Choroid plexus epithelial cell (primary cell): ENCODE measurements at regions not wholly inside any gene's neighbourhood (a gene's known extent, or its start where the extent isn't known, plus 50 kb on each side); places are given as distances from the start of the nearest gene placed in this dataset.

ENCODE experiments used
- DNase-seq: peaks from one replicate; pipeline ENCODE4 v3.0.0-alpha.2; 2010; ENCODE audit warnings: low read depth
- H3K4me3 ChIP-seq: 2 replicates; pipeline ENCODE4 v1.5.1; 2011; ENCODE audit warnings: low read depth, mild to moderate bottlenecking, control low read depth, low read length, moderate library complexity
- CTCF ChIP-seq: conservative IDR thresholded peaks from 2 replicates; pipeline ENCODE4 v1.5.1; 2011; ENCODE audit warnings: low read depth, mild to moderate bottlenecking, control low read depth, inconsistent platforms, low read length, moderate library complexity

- DNase-seq, result no peak
- TF ChIP-seq CTCF, result no peak
These were observed 50.7 kb upstream of the FOXB1 start for GRCh38 chr15:59953392-59953883.

GRCh38 chr15:59952960-59953359 is 51.2 kb upstream of the FOXB1 start:
- no peak for TF ChIP-seq CTCF
- no peak for DNase-seq
- H3K4me3 ChIP-seq, result no peak overlapping the region

More at GRCh38 chr15:59953392-59953883, 50.7 kb upstream of the FOXB1 start:
- H3K4me3 ChIP-seq, result no peak overlapping the region

GRCh38 chr15:59950603-59951388 is 53.3 kb upstream of the FOXB1 start:
- no peak for TF ChIP-seq CTCF
- no peak for DNase-seq
- no peak overlapping the region for H3K4me3 ChIP-seq

- TF ChIP-seq CTCF, result no peak
- no peak for DNase-seq
These were observed 55.0 kb upstream of the FOXB1 start for GRCh38 chr15:59948924-59949613.

GRCh38 chr15:59946084-59946483 is 58.0 kb upstream of the FOXB1 start:
- no peak for DNase-seq
- H3K4me3 ChIP-seq, result no peak overlapping the region
- TF ChIP-seq CTCF, result no peak

More at GRCh38 chr15:59948924-59949613, 55.0 kb upstream of the FOXB1 start:
- H3K4me3 ChIP-seq, result no peak overlapping the region

- no peak for TF ChIP-seq CTCF
- DNase-seq, result no peak
- H3K4me3 ChIP-seq, result no peak overlapping the region
These were observed 59.1 kb upstream of the FOXB1 start for GRCh38 chr15:59945036-59945435.
